Neuron (in vitro differentiated cells): ENCODE measurements at regions not wholly inside any gene's neighbourhood (a gene's known extent, or its start where the extent isn't known, plus 50 kb on each side); places are given as distances from the start of the nearest gene placed in this dataset.

ENCODE experiments used
- H2AFZ ChIP-seq: one replicate; pipeline ENCODE4 v1.6.1; 2013; ENCODE audit warnings: low read depth, mild to moderate bottlenecking, inconsistent platforms, low read length, moderate library complexity
- H3K27me3 ChIP-seq: one replicate; pipeline ENCODE4 v1.6.1; 2013; ENCODE audit warnings: low read length; ENCODE audit not compliant: insufficient read depth
- H3K36me3 ChIP-seq: one replicate; pipeline ENCODE4 v1.6.1; 2013; ENCODE audit warnings: low read length; ENCODE audit not compliant: insufficient read depth
- H3K4me1 ChIP-seq: one replicate; pipeline ENCODE4 v1.6.1; 2013; ENCODE audit warnings: low read length; ENCODE audit not compliant: insufficient read depth
- H3K4me3 ChIP-seq: 2 replicates; pipeline ENCODE4 v1.5.1; 2013; ENCODE audit warnings: mild to moderate bottlenecking, low read length, moderate library complexity
- H3K9me3 ChIP-seq: one replicate; pipeline ENCODE4 v1.6.1; 2013; ENCODE audit warnings: low read length

DNA sequence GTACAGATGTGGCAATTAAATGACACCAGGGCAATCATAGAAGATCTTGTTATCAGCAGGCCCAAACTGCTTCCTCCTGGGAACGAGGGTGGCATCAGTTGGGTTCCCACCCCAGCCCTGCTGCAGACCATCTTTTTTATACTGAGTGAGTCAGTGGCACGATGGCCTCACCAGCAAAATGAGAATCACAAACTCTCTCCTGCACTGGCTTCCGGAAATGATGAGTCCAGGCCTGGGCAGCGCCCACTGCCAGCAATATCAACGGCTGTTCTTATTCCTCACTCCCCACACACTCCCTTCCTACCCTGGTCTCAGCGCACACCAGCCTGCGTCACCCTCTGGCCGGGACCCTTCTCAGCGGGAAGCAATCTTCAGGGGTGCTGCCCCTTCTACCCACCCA, 340.3 kb downstream of the FOXL1 start:
- H2AFZ ChIP-seq = no peak overlapping the region
- no peak overlapping the region for H3K4me3 ChIP-seq
- H3K27me3 ChIP-seq = peaks cover 2% of the 10 kb centered on the region
- H3K9me3 ChIP-seq = no peaks in the 10 kb centered on the region
- no peaks in the 10 kb centered on the region for H3K36me3 ChIP-seq
- H3K4me1 ChIP-seq = no peaks in the 10 kb centered on the region

DNA sequence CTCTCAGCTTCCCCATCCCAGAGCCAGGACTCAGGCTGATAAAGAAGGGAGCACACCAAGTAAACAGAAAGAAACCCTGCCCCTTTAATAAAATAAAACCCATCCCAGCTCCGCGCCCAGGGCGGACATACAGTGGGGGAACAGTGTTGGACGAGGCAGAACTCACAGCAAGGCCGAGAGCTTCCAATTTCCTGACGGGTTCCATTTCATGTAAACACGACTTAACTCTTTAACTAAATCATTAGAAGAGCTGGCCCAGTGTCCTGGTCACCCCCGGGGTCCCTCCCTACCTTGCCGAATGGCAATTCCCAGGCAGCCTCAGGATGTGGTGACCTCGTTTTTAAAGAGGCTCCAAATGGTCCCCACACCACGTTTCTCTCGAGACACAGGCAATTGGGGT, 340.7 kb downstream of the FOXL1 start:
- Histone ChIP-seq H3K36me3 (no peaks in the 10 kb centered on the region), H3K9me3 (no peaks in the 10 kb centered on the region), H3K4me3 (no peak overlapping the region), H3K4me1 (no peaks in the 10 kb centered on the region), H2AFZ (no peak overlapping the region), H3K27me3 (no peaks in the 10 kb centered on the region)

DNA sequence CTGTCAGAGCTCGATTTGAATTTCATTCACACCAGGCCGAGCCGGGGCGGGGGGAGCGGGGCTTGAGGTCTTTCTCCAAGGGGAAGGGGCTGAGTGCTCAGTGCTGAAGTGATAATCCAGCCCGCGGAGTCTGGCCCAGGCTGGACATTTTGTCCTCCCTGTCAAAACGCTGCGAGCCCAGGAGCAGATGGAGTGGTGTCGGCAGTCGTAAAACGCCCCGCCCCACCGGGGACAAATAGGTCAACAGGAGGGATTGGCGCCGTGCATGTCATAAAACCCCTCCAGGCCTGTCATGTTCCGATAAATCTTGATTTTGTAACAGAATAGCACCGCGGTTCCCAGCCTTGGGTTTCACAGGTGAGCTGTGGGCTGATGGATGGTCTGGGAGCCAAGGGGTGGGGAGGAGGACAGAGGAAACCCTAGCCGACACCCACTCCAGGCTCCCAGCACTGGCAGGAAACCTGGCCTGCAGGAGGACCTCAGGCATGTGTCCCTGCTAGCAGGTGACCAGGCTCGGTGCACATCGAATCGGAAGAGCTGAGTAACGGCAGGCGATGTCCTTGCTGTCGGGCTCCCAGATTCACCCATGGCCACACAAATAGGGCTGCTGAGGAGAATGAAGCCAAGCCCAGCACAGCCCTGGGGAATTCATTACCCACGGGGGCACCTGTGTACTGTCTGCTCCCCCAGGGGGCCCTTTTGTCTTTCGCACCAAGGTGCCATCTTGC, 341.4 kb downstream of the FOXL1 start:
- H2AFZ ChIP-seq = no peak overlapping the region
- H3K36me3 ChIP-seq = no peaks in the 10 kb centered on the region
- H3K4me3 ChIP-seq = no peak overlapping the region
- no peaks in the 10 kb centered on the region for H3K9me3 ChIP-seq
- no peaks in the 10 kb centered on the region for H3K4me1 ChIP-seq
- no peaks in the 10 kb centered on the region for H3K27me3 ChIP-seq

DNA sequence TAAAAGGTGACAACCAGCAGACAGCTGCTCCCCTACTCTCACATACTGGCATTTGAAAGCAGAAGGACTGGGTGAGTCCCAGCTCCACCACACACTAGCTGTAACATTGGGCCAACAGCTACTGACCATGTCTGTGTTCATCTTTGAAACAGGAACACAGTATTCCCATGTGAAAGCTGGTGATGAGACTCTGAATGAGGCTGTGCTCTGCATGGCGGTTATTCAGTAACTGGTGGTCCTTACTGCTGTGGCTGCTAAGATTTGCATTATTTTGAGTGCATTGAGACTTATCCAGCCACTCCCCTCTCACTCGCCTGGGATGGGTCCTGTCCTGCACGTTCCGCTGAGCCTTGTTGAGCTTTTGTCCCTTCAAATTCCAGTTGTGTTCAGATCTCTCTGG, 342.9 kb downstream of the FOXL1 start:
- H3K36me3 ChIP-seq = no peaks in the 10 kb centered on the region
- H3K4me1 ChIP-seq = no peaks in the 10 kb centered on the region
- H2AFZ ChIP-seq = no peak overlapping the region
- no peak overlapping the region for H3K4me3 ChIP-seq
- no peaks in the 10 kb centered on the region for H3K9me3 ChIP-seq
- H3K27me3 ChIP-seq = peaks cover 4% of the 10 kb centered on the region

DNA sequence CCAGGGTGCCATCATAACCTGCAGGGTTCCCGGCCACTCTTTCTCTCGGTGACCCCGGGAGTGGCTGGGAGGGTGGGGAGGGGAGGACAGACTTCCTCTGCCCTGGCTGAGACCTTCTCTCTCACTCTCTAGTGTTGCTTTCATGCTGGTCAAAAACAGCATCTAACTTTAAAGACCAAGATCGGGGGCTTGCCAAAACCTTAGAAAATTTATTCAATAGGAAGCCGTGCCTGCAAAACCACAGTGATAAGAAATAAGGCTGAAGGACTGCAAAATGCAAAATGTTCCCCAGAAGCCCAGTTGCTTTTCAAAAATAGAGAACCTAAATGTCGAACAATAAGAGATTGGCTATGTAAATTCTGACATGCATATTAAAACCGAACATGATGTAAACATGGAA, 344.0 kb downstream of the FOXL1 start:
- H3K36me3 ChIP-seq = no peaks in the 10 kb centered on the region
- H3K4me1 ChIP-seq = no peaks in the 10 kb centered on the region

DNA sequence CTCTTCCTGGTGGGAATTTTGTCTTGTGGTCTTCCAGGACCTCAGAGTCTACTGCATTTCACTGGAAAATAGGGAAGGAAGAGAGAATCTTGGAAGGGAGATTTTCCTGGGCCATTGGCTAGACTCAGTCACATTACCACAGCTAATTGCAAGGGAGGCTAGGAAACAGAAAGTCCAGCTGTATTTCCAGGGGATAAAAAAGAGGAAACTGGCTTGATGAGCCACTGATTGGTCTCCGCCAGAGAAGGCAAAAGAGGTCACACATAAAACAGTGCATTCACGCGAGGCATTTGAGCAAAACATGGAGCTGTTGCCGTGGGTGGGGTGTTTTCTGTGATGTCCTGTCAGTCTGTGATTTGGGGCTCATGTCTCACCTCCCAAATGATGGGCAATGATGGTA, 345.3 kb downstream of the FOXL1 start:
- H3K27me3 ChIP-seq = peaks cover 4% of the 10 kb centered on the region
- no peaks in the 10 kb centered on the region for H3K4me1 ChIP-seq
- H3K4me3 ChIP-seq = no peak overlapping the region
- no peaks in the 10 kb centered on the region for H3K9me3 ChIP-seq
- no peaks in the 10 kb centered on the region for H3K36me3 ChIP-seq
- H2AFZ ChIP-seq = no peak overlapping the region

More for the DNA sequence above, 344.0 kb downstream of the FOXL1 start:
- peaks cover 4% of the 10 kb centered on the region for H3K27me3 ChIP-seq
- H3K9me3 ChIP-seq = no peaks in the 10 kb centered on the region
- H2AFZ ChIP-seq = no peak overlapping the region
- H3K4me3 ChIP-seq = no peak overlapping the region

DNA sequence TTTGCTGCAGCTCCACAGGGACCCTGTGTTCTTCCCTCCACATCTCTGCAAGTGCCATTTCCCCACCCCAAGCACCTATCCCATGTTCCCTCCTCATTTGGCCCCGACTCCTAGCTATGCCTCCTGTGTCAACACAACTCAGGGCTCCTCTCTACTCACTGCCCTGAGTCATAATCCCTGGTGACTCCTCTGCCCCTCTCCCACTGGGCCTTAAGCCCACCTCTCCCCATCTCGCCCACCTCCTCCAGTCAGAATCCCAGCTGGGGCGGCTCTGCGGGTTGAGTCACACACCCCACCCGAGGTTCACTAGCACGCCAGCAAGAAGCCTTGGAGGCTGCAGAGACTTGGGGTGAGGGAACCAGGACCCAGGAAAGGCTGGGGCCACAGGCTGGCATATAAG, 346.2 kb downstream of the FOXL1 start:
- no peak overlapping the region for H3K4me3 ChIP-seq
- peaks cover 4% of the 10 kb centered on the region for H3K27me3 ChIP-seq
- no peaks in the 10 kb centered on the region for H3K9me3 ChIP-seq
- H3K36me3 ChIP-seq = no peaks in the 10 kb centered on the region
- no peak overlapping the region for H2AFZ ChIP-seq
- no peaks in the 10 kb centered on the region for H3K4me1 ChIP-seq

DNA sequence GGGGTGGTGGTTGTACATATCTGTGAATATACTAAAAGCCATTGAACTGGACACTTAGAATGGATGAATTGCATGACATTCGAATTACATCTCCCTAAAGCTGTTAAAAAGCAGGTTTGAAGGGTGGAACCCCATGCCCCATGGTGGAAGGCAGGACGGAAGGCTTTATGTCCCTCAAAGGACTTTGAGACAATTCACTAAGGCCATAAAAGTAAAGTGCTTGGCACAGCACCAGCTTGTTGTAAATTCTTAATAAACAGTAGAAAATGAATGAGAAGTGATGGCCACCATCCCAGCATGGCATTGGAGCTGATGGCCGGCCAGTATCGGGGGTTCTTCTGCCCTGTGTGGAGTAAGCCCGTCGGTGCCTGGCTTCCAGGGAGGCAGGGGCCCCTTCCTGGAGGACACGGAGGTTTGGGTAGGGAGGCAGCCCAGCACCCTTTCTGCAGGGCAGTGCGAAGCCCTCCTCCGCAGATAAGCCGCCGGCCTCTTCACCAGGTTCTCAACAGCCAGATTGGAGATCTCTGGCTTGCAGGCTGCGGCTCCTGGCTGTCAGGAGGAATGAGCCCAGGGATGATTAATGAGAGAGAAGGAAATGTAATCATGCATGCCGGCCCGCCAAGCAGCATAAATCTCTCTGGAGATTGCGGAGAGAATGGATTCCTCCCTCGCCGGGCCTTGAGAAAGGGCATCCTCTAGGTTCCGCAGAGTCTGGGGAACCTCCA, 346.9 kb downstream of the FOXL1 start:
- Histone ChIP-seq H2AFZ (no peak overlapping the region), H3K4me3 (no peak overlapping the region)

DNA sequence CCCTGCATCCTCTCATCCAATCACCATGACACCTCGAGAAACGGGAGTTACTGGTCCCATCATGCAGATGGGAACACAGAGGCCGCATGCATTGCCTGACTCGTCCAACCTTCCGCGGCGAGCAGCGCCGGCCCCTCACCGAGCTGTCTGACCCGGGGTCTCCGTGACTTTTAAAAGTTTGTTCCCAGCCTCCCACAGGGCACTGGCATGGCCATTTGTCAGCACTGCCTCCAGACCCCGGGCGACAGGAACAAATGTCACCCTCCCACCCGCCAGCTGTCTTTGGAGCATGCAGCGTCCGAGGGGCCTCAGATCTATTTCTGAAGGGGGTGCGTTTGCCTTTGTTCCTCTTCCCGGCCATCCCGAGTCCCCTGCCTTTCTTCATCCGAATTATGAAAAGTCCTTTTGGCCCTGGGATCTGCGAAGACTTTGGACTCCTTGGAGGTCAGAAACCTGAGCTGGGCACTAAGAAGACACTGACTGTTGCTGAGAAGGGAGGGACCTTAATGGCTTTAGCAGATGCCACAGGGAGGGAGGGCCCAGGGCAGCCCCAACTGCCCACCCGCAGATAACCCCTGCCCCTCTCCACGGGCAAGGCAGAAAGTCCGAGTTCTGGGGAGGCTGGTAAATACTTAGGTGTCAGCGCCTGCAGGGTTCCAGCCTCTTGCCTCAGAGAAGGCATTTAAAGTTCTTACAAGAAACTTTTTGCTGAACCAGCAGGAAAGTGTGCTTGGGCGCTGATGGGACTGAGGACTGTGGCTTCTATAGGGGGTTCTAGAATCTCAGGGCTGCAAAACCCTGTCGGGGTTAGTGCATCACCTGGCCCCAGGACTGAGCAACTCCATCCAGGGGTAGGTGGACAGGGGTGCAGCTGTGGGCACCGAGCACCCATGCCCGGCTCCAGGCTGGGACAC, 348.1 kb downstream of the FOXL1 start:
- Histone ChIP-seq H3K36me3 (no peaks in the 10 kb centered on the region), H2AFZ (no peak overlapping the region), H3K4me1 (no peaks in the 10 kb centered on the region), H3K27me3 (peaks cover 4% of the 10 kb centered on the region), H3K9me3 (no peaks in the 10 kb centered on the region), H3K4me3 (no peak overlapping the region)

More for the DNA sequence above, 346.9 kb downstream of the FOXL1 start:
- H3K9me3 ChIP-seq = no peaks in the 10 kb centered on the region
- no peaks in the 10 kb centered on the region for H3K4me1 ChIP-seq
- peaks cover 4% of the 10 kb centered on the region for H3K27me3 ChIP-seq
- no peaks in the 10 kb centered on the region for H3K36me3 ChIP-seq

DNA sequence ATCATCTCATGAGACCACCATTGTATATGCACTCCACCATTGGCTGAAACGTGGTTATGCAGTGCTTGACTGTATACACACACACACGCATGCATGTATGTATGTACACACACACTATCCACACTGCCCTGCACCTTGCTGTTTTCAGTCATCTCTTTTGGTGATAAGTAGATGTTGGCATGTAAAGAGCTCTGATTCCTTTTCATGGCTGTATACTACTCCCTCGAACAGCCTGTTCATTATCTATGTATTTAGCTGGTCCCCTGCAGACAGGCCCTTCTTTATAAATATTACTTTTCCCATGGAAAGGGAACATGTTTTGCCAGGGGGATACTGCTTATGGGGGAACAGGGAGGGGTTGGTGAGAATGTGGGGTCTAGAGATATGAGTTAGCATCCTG, 349.4 kb downstream of the FOXL1 start:
- H3K4me1 ChIP-seq = no peaks in the 10 kb centered on the region

DNA sequence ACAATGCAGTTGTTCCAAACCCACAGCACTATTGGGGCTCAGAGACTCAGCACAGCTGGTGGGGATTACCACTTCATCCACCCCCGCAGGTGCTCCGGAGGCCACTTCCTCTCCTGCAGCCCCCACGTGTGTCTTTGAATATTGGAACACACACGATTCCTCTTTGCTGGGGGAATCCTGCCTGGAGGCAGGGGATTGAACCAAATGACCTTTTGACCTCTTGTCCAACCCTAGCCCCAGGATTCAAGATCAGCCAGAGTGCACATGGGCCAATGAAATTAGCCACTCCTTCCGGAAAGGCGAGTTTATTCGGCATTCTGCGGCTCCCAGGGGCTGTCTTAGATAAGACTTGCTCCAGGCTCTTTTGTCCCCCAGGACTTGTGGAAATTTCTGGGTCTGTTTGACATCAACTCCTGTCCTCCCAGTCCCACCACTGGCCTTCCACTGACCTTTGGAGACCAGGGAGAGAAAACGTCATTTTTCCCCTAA, 350.2 kb downstream of the FOXL1 start:
- no peaks in the 10 kb centered on the region for H3K9me3 ChIP-seq
- H3K4me3 ChIP-seq = no peak overlapping the region
- no peak overlapping the region for H2AFZ ChIP-seq
- H3K36me3 ChIP-seq = no peaks in the 10 kb centered on the region
- H3K4me1 ChIP-seq = no peaks in the 10 kb centered on the region
- peaks cover 4% of the 10 kb centered on the region for H3K27me3 ChIP-seq

More for the DNA sequence above, 349.4 kb downstream of the FOXL1 start:
- Histone ChIP-seq H2AFZ (no peak overlapping the region), H3K36me3 (no peaks in the 10 kb centered on the region), H3K9me3 (no peaks in the 10 kb centered on the region), H3K4me3 (no peak overlapping the region), H3K27me3 (peaks cover 4% of the 10 kb centered on the region)

DNA sequence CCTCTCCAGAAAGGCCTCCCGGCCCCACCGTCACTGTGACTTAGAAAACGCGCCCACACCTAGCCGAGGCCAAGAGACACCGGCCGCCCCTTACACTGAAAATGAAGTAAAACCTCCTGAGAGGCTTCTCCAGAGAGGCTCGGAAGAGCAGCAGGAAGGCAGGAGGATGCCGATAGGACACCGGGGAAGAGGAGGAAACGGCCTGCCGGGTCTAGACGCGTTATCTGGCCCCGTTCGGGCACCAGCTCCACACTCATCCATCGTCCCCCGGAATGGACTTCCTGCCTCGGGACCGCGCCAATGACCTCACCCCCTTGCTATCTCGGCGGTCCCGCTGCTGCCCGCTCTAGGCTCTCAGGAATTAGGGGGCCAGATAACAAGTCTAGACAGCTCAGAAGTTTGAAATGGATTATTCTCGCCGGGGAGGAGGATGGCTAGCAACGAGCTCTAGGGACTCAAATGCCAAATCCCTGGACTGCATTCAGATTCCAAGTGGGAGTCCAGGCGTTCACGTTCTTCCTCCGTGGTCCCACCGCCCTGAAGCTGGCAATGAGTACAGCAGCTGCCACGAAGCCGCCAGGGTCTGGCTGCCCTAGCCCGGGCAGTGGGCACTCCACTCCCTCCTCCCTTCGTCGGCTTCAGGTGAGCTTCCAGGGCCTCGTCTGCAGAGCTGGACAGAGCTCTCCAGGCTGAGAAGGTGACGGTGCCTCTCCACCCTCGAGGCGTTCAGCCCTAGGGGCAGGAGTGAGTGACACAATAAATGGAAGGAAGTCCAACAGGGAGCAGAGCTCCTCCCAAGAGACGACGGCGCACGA, 350.9 kb downstream of the FOXL1 start:
- H2AFZ ChIP-seq = no peak overlapping the region

More for the DNA sequence above, 350.9 kb downstream of the FOXL1 start:
- no peak overlapping the region for H3K4me3 ChIP-seq
- H3K4me1 ChIP-seq = no peaks in the 10 kb centered on the region
- H3K36me3 ChIP-seq = no peaks in the 10 kb centered on the region
- no peaks in the 10 kb centered on the region for H3K9me3 ChIP-seq
- peaks cover 4% of the 10 kb centered on the region for H3K27me3 ChIP-seq
